CD14-positive monocyte (primary cell): ENCODE measurements at regions not wholly inside any gene's neighbourhood (a gene's known extent, or its start where the extent isn't known, plus 50 kb on each side); places are given as distances from the start of the nearest gene placed in this dataset.
"Not testable (repeated sequence)": the region's sequence is repeated elsewhere in the genome, so short reads cannot be mapped to it uniquely, and the experiment has no call there.

Source experiments
- DNase-seq, 3 donors: peaks; one replicate each; pipeline ENCODE4 v3.0.0-alpha.2; 2011 to 2022
- H2AFZ ChIP-seq: 2 replicates; pipeline ENCODE4 v1.6.0; 2012; ENCODE audit warnings: mild to moderate bottlenecking, low read depth, low read length, inconsistent platforms; ENCODE audit not compliant: insufficient read depth, poor library complexity, severe bottlenecking
- H3K27ac ChIP-seq, 2 donors: 1 replicate in 1 of 2; 2 replicates in 1 of 2; pipeline ENCODE4 v1.5.1; 2012 to 2013; ENCODE audit warnings: low read length in 2 of 2, control low read depth in 1 of 2, inconsistent platforms in 1 of 2, low read depth in 1 of 2, mild to moderate bottlenecking in 1 of 2
- H3K27me3 ChIP-seq, 2 donors: one replicate each; pipeline versions ENCODE4 v1.6.0 to v1.6.1; 2011 to 2013; ENCODE audit warnings: low read length in 2 of 2; ENCODE audit not compliant: control insufficient read depth in 2 of 2, insufficient read depth in 2 of 2
- H3K36me3 ChIP-seq, 2 donors: replicated peaks in 1 of 2; 1 replicate in 1 of 2; 2 replicates in 1 of 2; pipeline versions ENCODE4 v1.5.1 to v1.6.1; 2012 to 2013; ENCODE audit warnings: low read length in 2 of 2, control low read depth in 1 of 2, inconsistent platforms in 1 of 2, mild to moderate bottlenecking in 1 of 2; ENCODE audit not compliant: insufficient read depth in 2 of 2, control insufficient read depth in 1 of 2
- H3K4me1 ChIP-seq, 2 donors: 1 replicate in 1 of 2; 2 replicates in 1 of 2; pipeline versions ENCODE4 v1.5.1 to v1.6.1; 2012 to 2013; ENCODE audit warnings: low read length in 2 of 2, control low read depth in 1 of 2, inconsistent platforms in 1 of 2, mild to moderate bottlenecking in 1 of 2, moderate library complexity in 1 of 2; ENCODE audit not compliant: insufficient read depth in 2 of 2, control insufficient read depth in 1 of 2
- H3K4me2 ChIP-seq: replicated peaks from 2 replicates; pipeline ENCODE3; 2012; ENCODE audit warnings: low read length, moderate library complexity, mild to moderate bottlenecking; ENCODE audit not compliant: poor library complexity, severe bottlenecking; ENCODE audit errors: extremely low read depth
- H3K4me3 ChIP-seq, 3 experiments: fragments of 200-600 bp in 1 of 3; sonication (generic) in 1 of 3; replicated peaks in 1 of 3; 1 replicate in 2 of 3; 2 replicates in 1 of 3; pipeline ENCODE4 v1.5.1; 2011 to 2013; ENCODE audit warnings: low read length in 3 of 3, mild to moderate bottlenecking in 3 of 3, control low read depth in 2 of 3, low read depth in 2 of 3, inconsistent platforms in 1 of 3, moderate library complexity in 1 of 3
- H3K79me2 ChIP-seq: 2 replicates; pipeline ENCODE4 v1.6.0; 2012; ENCODE audit warnings: mild to moderate bottlenecking, control low read depth, inconsistent platforms, low read length, moderate library complexity; ENCODE audit not compliant: insufficient read depth
- H3K9ac ChIP-seq: 2 replicates; pipeline ENCODE4 v1.6.0; 2017; ENCODE audit warnings: low read length, mild to moderate bottlenecking; ENCODE audit not compliant: insufficient read depth, poor library complexity, severe bottlenecking
- H3K9me3 ChIP-seq, 2 donors: replicated peaks in 1 of 2; 1 replicate in 1 of 2; 2 replicates in 1 of 2; pipeline versions ENCODE4 v1.5.1 to v1.6.1; 2012 to 2013; ENCODE audit warnings: low read length in 2 of 2, control low read depth in 1 of 2; ENCODE audit not compliant: control insufficient read depth in 1 of 2, insufficient read depth in 1 of 2
- H4K20me1 ChIP-seq: 2 replicates; pipeline ENCODE4 v1.6.0; 2012; ENCODE audit warnings: mild to moderate bottlenecking, low read length, control low read depth, moderate library complexity; ENCODE audit not compliant: insufficient read depth
- H3K27ac Mint-ChIP-seq, 7 donors: one replicate each; pipeline ENCODE4 v1.8.0; 2020; ENCODE audit warnings: mild to moderate bottlenecking in 7 of 7, mixed read lengths in 7 of 7, moderate library complexity in 6 of 7, inconsistent platforms in 2 of 7
- H3K27me3 Mint-ChIP-seq, 3 donors: one replicate each; pipeline ENCODE4 v1.8.0; 2021 to 2022; ENCODE audit warnings: low read depth in 3 of 3, mild to moderate bottlenecking in 3 of 3, mixed read lengths in 3 of 3, moderate library complexity in 3 of 3, inconsistent platforms in 1 of 3
- H3K36me3 Mint-ChIP-seq, 2 donors: one replicate each; pipeline ENCODE4 v1.8.0; 2020; ENCODE audit warnings: mixed read lengths in 2 of 2, inconsistent platforms in 1 of 2, mild to moderate bottlenecking in 1 of 2
- H3K4me1 Mint-ChIP-seq: one replicate; pipeline ENCODE4 v1.8.0; 2020; ENCODE audit warnings: mild to moderate bottlenecking, mixed read lengths
- H3K4me3 Mint-ChIP-seq, 2 donors: one replicate each; pipeline ENCODE4 v1.8.0; 2020; ENCODE audit warnings: mild to moderate bottlenecking in 2 of 2, mixed read lengths in 2 of 2, moderate library complexity in 1 of 2
- H3K9me3 Mint-ChIP-seq, 7 donors: one replicate each; pipeline ENCODE4 v1.8.0; 2020 to 2022; ENCODE audit warnings: mixed read lengths in 7 of 7, mild to moderate bottlenecking in 6 of 7, moderate library complexity in 6 of 7, inconsistent platforms in 2 of 7
- WGBS: methylation state at CpG from one replicate; pipeline ENCODE4 v1.1.5; 2013; ENCODE audit warnings: missing lambda C conversion rate; ENCODE audit not compliant: insufficient coverage; 5-methylcytosine and 5-hydroxymethylcytosine counted together
- intact Hi-C, 2 donors: fragments of 100-400 bp; cut with micrococcal nuclease; formaldehyde crosslinking; loops; one replicate each; pipeline versions ENCODE4 v1.15.0 to v1.15.1; 2023
- TF ChIP-seq, protein P1 (sequence below): fragments of 200-600 bp; IDR thresholded peaks from one replicate; pipeline ENCODE4 v1.8.0; 2022; ENCODE audit warnings: antibody characterized with exemption, mild to moderate bottlenecking

DNA sequence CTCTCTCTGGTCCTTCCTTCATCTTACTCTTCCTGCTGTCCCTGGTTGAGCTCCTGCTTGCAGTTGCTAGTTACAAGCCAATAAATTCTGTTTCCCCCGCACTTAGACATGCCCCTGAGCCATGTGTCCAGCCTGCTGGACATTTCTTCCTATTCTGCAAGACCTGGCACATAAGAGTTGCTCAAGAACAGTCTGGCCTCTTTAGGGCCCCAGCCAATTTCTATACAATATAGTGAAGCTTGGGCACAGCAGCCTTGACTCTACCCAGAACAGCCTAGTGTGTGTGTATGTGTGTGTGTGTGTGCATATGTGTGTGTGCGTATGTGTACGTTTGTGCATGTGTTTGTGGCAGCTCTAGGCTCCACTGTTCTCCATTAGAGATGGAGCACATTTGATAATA is 276.0 kb downstream of the CYRIA start:
- H3K27ac ChIP-seq, result no peak overlapping the region
- no peaks in the 10 kb centered on the region for H3K27me3 ChIP-seq
- no peak overlapping the region for H3K4me2 ChIP-seq
- H3K4me1 ChIP-seq, result no peaks in the 10 kb centered on the region
- H4K20me1 ChIP-seq, result no peaks in the 10 kb centered on the region
- H3K79me2 ChIP-seq, result no peaks in the 10 kb centered on the region
- H3K4me3 ChIP-seq, result no peak overlapping the region
- no peaks in the 10 kb centered on the region for H3K36me3 Mint-ChIP-seq
- H3K4me1 Mint-ChIP-seq, result no peaks in the 10 kb centered on the region
- no peaks in the 10 kb centered on the region for H3K9me3 Mint-ChIP-seq
- H3K9me3 ChIP-seq, result no peaks in the 10 kb centered on the region
- no peak overlapping the region for H3K27ac Mint-ChIP-seq
- no peak overlapping the region for H2AFZ ChIP-seq
- intact Hi-C loops, result no loop called here
- DNase-seq, result no peak
- peaks cover 0 to 6% (median 0%) of the 10 kb centered on the region in 3 donors for H3K27me3 Mint-ChIP-seq
- no peaks in the 10 kb centered on the region for H3K36me3 ChIP-seq
- 90% methylated on average over 3 of the region's 3 CpGs for WGBS
- TF ChIP-seq, protein P1, sequence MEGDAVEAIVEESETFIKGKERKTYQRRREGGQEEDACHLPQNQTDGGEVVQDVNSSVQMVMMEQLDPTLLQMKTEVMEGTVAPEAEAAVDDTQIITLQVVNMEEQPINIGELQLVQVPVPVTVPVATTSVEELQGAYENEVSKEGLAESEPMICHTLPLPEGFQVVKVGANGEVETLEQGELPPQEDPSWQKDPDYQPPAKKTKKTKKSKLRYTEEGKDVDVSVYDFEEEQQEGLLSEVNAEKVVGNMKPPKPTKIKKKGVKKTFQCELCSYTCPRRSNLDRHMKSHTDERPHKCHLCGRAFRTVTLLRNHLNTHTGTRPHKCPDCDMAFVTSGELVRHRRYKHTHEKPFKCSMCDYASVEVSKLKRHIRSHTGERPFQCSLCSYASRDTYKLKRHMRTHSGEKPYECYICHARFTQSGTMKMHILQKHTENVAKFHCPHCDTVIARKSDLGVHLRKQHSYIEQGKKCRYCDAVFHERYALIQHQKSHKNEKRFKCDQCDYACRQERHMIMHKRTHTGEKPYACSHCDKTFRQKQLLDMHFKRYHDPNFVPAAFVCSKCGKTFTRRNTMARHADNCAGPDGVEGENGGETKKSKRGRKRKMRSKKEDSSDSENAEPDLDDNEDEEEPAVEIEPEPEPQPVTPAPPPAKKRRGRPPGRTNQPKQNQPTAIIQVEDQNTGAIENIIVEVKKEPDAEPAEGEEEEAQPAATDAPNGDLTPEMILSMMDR, result no peak
- no peak overlapping the region for H3K4me3 Mint-ChIP-seq
- no peak overlapping the region for H3K9ac ChIP-seq

DNA sequence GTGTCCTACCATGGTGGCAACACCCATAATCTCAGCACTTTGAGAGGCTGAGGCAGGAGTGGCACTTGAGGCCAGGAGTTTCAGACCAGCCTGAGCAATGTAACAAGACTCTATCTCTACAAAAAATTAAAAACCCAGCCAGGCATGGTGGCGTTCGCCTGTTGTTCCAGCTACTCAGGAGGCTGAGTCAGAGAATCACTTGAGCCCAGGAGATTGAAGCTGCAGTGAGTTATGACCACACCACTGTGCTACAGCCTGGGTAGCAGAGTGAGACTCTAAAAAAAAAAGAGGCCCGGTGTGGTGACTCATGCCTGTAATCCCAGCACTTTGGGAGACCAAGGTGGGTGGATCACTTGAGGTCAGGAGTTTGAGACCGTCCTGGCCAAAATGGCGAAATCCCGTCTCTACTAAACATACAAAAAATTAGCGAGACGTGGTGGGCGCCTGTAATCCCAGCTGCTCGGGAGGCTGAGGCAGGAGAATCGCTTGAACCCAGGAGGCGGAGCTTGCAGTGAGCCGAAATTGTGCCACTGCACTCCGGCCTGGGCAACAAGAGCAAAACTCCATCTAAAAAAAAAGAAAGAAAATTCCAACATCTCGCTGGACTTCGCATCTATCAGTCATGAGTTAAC is 277.3 kb downstream of the CYRIA start:
- H3K79me2 ChIP-seq, H2AFZ ChIP-seq, H3K27ac ChIP-seq, H3K4me1 ChIP-seq, H3K4me1 Mint-ChIP-seq, H4K20me1 ChIP-seq, intact Hi-C loops, DNase-seq, H3K4me3 ChIP-seq, H3K4me2 ChIP-seq, H3K27me3 ChIP-seq, H3K36me3 ChIP-seq, H3K36me3 Mint-ChIP-seq, H3K9me3 ChIP-seq, H3K9ac ChIP-seq, H3K9me3 Mint-ChIP-seq, H3K27me3 Mint-ChIP-seq, H3K27ac Mint-ChIP-seq, H3K4me3 Mint-ChIP-seq: not testable (repeated sequence)
- WGBS, result 90% methylated on average over 6 of the region's 16 CpGs
